Astrocyte (in vitro differentiated cells and primary cell): ENCODE measurements at regions not wholly inside any gene's neighbourhood (a gene's known extent, or its start where the extent isn't known, plus 50 kb on each side); places are given as distances from the start of the nearest gene placed in this dataset.

Experiments used
- DNase-seq: peaks from one replicate; pipeline ENCODE4 v3.0.0-alpha.2; 2010; ENCODE audit warnings: low read depth
- FAIRE-seq: peaks from 2 replicates; lab custom pipeline; 2011; peaks lifted over from hg19 to GRCh38; lab: Jason Lieb, UNC
- H2AFZ ChIP-seq: 2 replicates; pipeline ENCODE4 v1.6.0; 2012; ENCODE audit warnings: low read depth, low read length, inconsistent platforms
- H3K27ac ChIP-seq: 2 replicates; pipeline ENCODE4 v1.5.1; 2011; ENCODE audit warnings: low read depth, low read length, inconsistent platforms
- H3K27me3 ChIP-seq: 2 replicates; pipeline ENCODE4 v1.6.0; 2011; ENCODE audit warnings: low read length, inconsistent platforms; ENCODE audit not compliant: insufficient read depth
- H3K36me3 ChIP-seq: 2 replicates; pipeline ENCODE4 v1.5.1; 2011; ENCODE audit warnings: low read length, inconsistent platforms; ENCODE audit not compliant: insufficient read depth
- H3K4me1 ChIP-seq: 2 replicates; pipeline ENCODE4 v1.5.1; 2011; ENCODE audit warnings: low read length, inconsistent platforms; ENCODE audit not compliant: insufficient read depth
- H3K4me2 ChIP-seq: 2 replicates; pipeline ENCODE4 v1.6.0; 2012; ENCODE audit warnings: low read length, inconsistent platforms
- H3K4me3 ChIP-seq: 2 replicates; pipeline ENCODE4 v1.5.1; 2011; ENCODE audit warnings: low read depth, mild to moderate bottlenecking, low read length, inconsistent platforms; ENCODE audit not compliant: insufficient read depth
- H3K79me2 ChIP-seq: 2 replicates; pipeline ENCODE4 v1.6.0; 2012; ENCODE audit warnings: mild to moderate bottlenecking, low read length, inconsistent platforms; ENCODE audit not compliant: insufficient read depth
- H3K9ac ChIP-seq: 2 replicates; pipeline ENCODE4 v1.6.0; 2012; ENCODE audit warnings: mild to moderate bottlenecking, low read length, inconsistent platforms
- H3K9me3 ChIP-seq: 2 replicates; pipeline ENCODE4 v1.5.1; 2012; ENCODE audit warnings: low read depth, mild to moderate bottlenecking, low read length, inconsistent platforms; ENCODE audit not compliant: insufficient read depth
- H4K20me1 ChIP-seq: 2 replicates; pipeline ENCODE4 v1.6.0; 2012; ENCODE audit warnings: low read length, inconsistent platforms; ENCODE audit not compliant: insufficient read depth
- H3K27ac Mint-ChIP-seq: one replicate; pipeline ENCODE4 v1.8.0; 2021; ENCODE audit warnings: mild to moderate bottlenecking, mixed read lengths; ENCODE audit not compliant: unreplicated experiment
- H3K27me3 Mint-ChIP-seq: one replicate; pipeline ENCODE4 v1.8.0; 2021; ENCODE audit warnings: low read depth, mixed read lengths; ENCODE audit not compliant: unreplicated experiment
- H3K36me3 Mint-ChIP-seq: one replicate; pipeline ENCODE4 v1.8.0; 2021; ENCODE audit warnings: low read depth, mixed read lengths; ENCODE audit not compliant: unreplicated experiment
- H3K4me1 Mint-ChIP-seq: one replicate; pipeline ENCODE4 v1.8.0; 2021; ENCODE audit warnings: low read depth, mixed read lengths; ENCODE audit not compliant: unreplicated experiment
- H3K4me3 Mint-ChIP-seq: one replicate; pipeline ENCODE4 v1.8.0; 2021; ENCODE audit warnings: mild to moderate bottlenecking, moderate library complexity, mixed read lengths; ENCODE audit not compliant: unreplicated experiment
- H3K9me3 Mint-ChIP-seq: one replicate; pipeline ENCODE4 v1.8.0; 2021; ENCODE audit warnings: mild to moderate bottlenecking, mixed read lengths; ENCODE audit not compliant: unreplicated experiment
- CTCF ChIP-seq: IDR thresholded peaks from 2 replicates; pipeline ENCODE4 v1.5.1; 2011; ENCODE audit warnings: low read depth, mild to moderate bottlenecking, inconsistent platforms, low read length, moderate library complexity; ENCODE audit not compliant: insufficient read depth
- EZH2 ChIP-seq: IDR thresholded peaks from 2 replicates; pipeline ENCODE4 v1.6.1; 2012; ENCODE audit warnings: mild to moderate bottlenecking, low read length, inconsistent platforms; ENCODE audit not compliant: insufficient read depth

- Histone ChIP-seq H3K4me2 (no peak overlapping the region), H3K4me3 (no peak overlapping the region), H3K9me3 (no peaks in the 10 kb centered on the region), H4K20me1 (no peaks in the 10 kb centered on the region), H3K27me3 (no peaks in the 10 kb centered on the region), H3K27ac (no peak overlapping the region), H3K79me2 (no peaks in the 10 kb centered on the region), H3K36me3 (no peaks in the 10 kb centered on the region), H3K4me1 (no peaks in the 10 kb centered on the region), H3K9ac (no peak overlapping the region), H2AFZ (no peak overlapping the region)
- Mint-ChIP-seq H3K36me3 (no peaks in the 10 kb centered on the region), H3K9me3 (peaks cover 11% of the 10 kb centered on the region), H3K27ac (no peak overlapping the region), H3K4me1 (no peaks in the 10 kb centered on the region), H3K4me3 (no peak overlapping the region), H3K27me3 (no peaks in the 10 kb centered on the region)
- DNase-seq (no peak), FAIRE-seq (no peak)
- no peak for TF ChIP-seq EZH2
- no peak for TF ChIP-seq CTCF
Observed at GRCh38 chr13:75038393-75039113, 443.4 kb downstream of the TBC1D4 start.

GRCh38 chr13:75025956-75026355, 456.0 kb downstream of the TBC1D4 start:
- H3K4me1 Mint-ChIP-seq: peaks cover 1% of the 10 kb centered on the region
- no peaks in the 10 kb centered on the region for H3K36me3 Mint-ChIP-seq
- Histone ChIP-seq H3K4me2 (no peak overlapping the region), H3K36me3 (no peaks in the 10 kb centered on the region), H3K4me3 (no peak overlapping the region), H2AFZ (no peak overlapping the region), H3K9me3 (no peaks in the 10 kb centered on the region), H3K27me3 (no peaks in the 10 kb centered on the region), H3K79me2 (no peaks in the 10 kb centered on the region), H3K27ac (no peak overlapping the region), H3K4me1 (no peaks in the 10 kb centered on the region), H4K20me1 (no peaks in the 10 kb centered on the region), H3K9ac (no peak overlapping the region)
- H3K27ac Mint-ChIP-seq: no peak overlapping the region
- H3K27me3 Mint-ChIP-seq: no peaks in the 10 kb centered on the region
- H3K4me3 Mint-ChIP-seq: no peak overlapping the region
- no peak for DNase-seq
- TF ChIP-seq CTCF (no peak), EZH2 (no peak)
- FAIRE-seq: no peak
- H3K9me3 Mint-ChIP-seq: peaks cover 9% of the 10 kb centered on the region

GRCh38 chr13:75024602-75025001, 457.4 kb downstream of the TBC1D4 start:
- no peak for FAIRE-seq
- no peak overlapping the region for H2AFZ ChIP-seq
- no peaks in the 10 kb centered on the region for H3K36me3 Mint-ChIP-seq

More at GRCh38 chr13:75024602-75025001, 457.4 kb downstream of the TBC1D4 start:
- H3K27ac ChIP-seq: no peak overlapping the region
- no peaks in the 10 kb centered on the region for H3K4me1 ChIP-seq
- Mint-ChIP-seq H3K4me1 (peaks cover 1% of the 10 kb centered on the region), H3K27ac (no peak overlapping the region), H3K27me3 (no peaks in the 10 kb centered on the region), H3K4me3 (no peak overlapping the region), H3K9me3 (peaks cover 4% of the 10 kb centered on the region)
- no peak overlapping the region for H3K4me3 ChIP-seq
- no peak overlapping the region for H3K4me2 ChIP-seq
- H3K9me3 ChIP-seq: no peaks in the 10 kb centered on the region
- no peak for DNase-seq
- no peaks in the 10 kb centered on the region for H3K79me2 ChIP-seq
- no peaks in the 10 kb centered on the region for H3K27me3 ChIP-seq
- TF ChIP-seq CTCF (no peak), EZH2 (no peak)
- no peak overlapping the region for H3K9ac ChIP-seq
- H3K36me3 ChIP-seq: no peaks in the 10 kb centered on the region
- no peaks in the 10 kb centered on the region for H4K20me1 ChIP-seq
